Caco-2 (cell line): ENCODE measurements at regions not wholly inside any gene's neighbourhood (a gene's known extent, or its start where the extent isn't known, plus 50 kb on each side); places are given as distances from the start of the nearest gene placed in this dataset.

Experiments used
- BruUV-seq: library from RNA; stranded (reverse); fragments of 400-500 nt; replicated peaks from 2 replicates; lab custom pipeline; 2021; lab: Mats Ljungman, UMichigan
- CTCF ChIA-PET: fragments of 300-600 bp; sonication (Branson Sonifier 250); formaldehyde crosslinking; loops from one replicate; lab custom pipeline; 2022; ENCODE audit warnings: antibody characterized with exemption; lab: Charles Lee
- POLR2A ChIA-PET: fragments of 300-600 bp; sonication (Branson Sonifier 250); formaldehyde crosslinking; loops from one replicate; lab custom pipeline; 2022; ENCODE audit warnings: antibody characterized with exemption; lab: Charles Lee
- DNase-seq, 2 experiments: peaks; one replicate each; pipeline versions ENCODE4 v3.0.0 to v3.0.0-alpha.2; 2020 to 2022
- H3K27me3 ChIP-seq: replicated peaks from 2 replicates; pipeline ENCODE4 v1.6.0; 2011; ENCODE audit warnings: low read length; ENCODE audit not compliant: control insufficient read depth, insufficient read depth
- H3K36me3 ChIP-seq: 2 replicates; pipeline ENCODE4 v1.5.1; 2011; ENCODE audit warnings: low read length; ENCODE audit not compliant: control insufficient read depth, insufficient read depth
- H3K4me1 ChIP-seq: fragments of 250-450 bp; sonication (Bioruptor Pico); 2 replicates; pipeline ENCODE4 v1.5.1; 2020; ENCODE audit warnings: mild to moderate bottlenecking
- H3K4me3 ChIP-seq: 2 replicates; pipeline ENCODE4 v1.5.1; 2011; ENCODE audit warnings: low read depth, mild to moderate bottlenecking, control low read depth, low read length
- H3K9me3 ChIP-seq: fragments of 250-450 bp; sonication (Bioruptor Pico); 2 replicates; pipeline ENCODE4 v1.5.1; 2020; ENCODE audit warnings: mild to moderate bottlenecking, moderate library complexity
- H3K27ac Mint-ChIP-seq: one replicate; pipeline ENCODE4 v1.8.0; 2022; ENCODE audit warnings: mixed read lengths; ENCODE audit not compliant: unreplicated experiment
- H3K27me3 Mint-ChIP-seq: one replicate; pipeline ENCODE4 v1.8.0; 2022; ENCODE audit warnings: mixed read lengths; ENCODE audit not compliant: insufficient read depth, unreplicated experiment
- H3K36me3 Mint-ChIP-seq: one replicate; pipeline ENCODE4 v1.8.0; 2022; ENCODE audit warnings: mild to moderate bottlenecking, mixed read lengths; ENCODE audit not compliant: insufficient read depth, unreplicated experiment
- H3K4me1 Mint-ChIP-seq: one replicate; pipeline ENCODE4 v1.8.0; 2022; ENCODE audit warnings: low read depth, mixed read lengths; ENCODE audit not compliant: unreplicated experiment
- H3K4me3 Mint-ChIP-seq: one replicate; pipeline ENCODE4 v1.8.0; 2022; ENCODE audit warnings: mild to moderate bottlenecking, moderate library complexity, mixed read lengths; ENCODE audit not compliant: unreplicated experiment
- H3K9me3 Mint-ChIP-seq: one replicate; pipeline ENCODE4 v1.8.0; 2022; ENCODE audit warnings: mixed read lengths; ENCODE audit not compliant: unreplicated experiment
- CTCF ChIP-seq, 2 experiments: fragments of 200-600 bp in 1 of 2; IDR thresholded peaks; 1 replicate in 1 of 2; 2 replicates in 1 of 2; pipeline versions ENCODE4 v1.5.1 to v1.8.0; 2011 to 2022; ENCODE audit warnings: antibody characterized with exemption in 1 of 2, control low read depth in 1 of 2, inconsistent platforms in 1 of 2, low read depth in 1 of 2, low read length in 1 of 2, mild to moderate bottlenecking in 1 of 2, moderate library complexity in 1 of 2; ENCODE audit not compliant: insufficient read depth in 1 of 2, severe bottlenecking in 1 of 2, unreplicated experiment in 1 of 2
- intact Hi-C: fragments of 100-400 bp; cut with micrococcal nuclease; formaldehyde crosslinking; loops from one replicate; pipeline ENCODE4 v1.10.0; 2022; ENCODE audit not compliant: unreplicated experiment

DNA sequence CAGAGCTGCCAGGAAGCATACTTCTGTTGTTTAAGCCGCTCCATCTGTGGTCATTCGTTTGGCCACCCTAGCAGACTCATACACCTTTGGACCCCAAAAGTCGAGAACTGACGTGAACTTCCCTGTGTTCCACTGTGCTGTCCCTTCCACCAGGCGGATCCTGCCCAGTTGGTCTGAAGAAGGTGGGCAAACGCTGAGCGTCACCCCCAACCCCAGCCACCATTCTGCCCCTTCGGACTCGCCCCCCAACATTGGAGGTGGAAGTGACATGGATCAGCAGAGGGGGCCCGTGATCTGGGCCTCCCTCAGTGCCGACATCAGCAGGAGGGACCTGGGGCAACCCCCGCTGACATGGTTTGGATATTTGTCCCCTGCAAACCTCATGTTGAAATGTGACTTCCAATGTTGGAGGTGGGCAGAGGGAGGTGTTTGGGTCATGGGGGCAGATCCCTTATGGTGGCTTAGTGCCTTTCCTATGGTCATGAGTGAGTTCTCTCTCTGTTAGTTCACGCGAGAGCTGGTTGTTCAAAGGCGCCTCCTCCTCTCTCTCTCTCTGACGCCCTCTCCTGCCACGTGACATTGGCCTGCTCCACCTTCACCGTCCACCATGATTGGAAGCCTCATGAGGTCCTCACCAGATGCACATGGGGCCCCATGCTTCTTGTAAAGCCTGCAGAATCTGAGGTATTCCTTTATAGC lies 93.6 kb upstream of the ZNF507 start:
- ChIA-PET CTCF (no interaction called here), POLR2A (no interaction called here)
- no peak for TF ChIP-seq CTCF (IDR thresholded peaks at IDR 0.05; ENCODE audit: insufficient read depth in 1 of 2, low read depth in 1 of 2, low read length in 1 of 2, severe bottlenecking in 1 of 2, unreplicated experiment in 1 of 2)
- H3K27ac Mint-ChIP-seq, result no peak overlapping the region
- H3K36me3 ChIP-seq, result no peaks in the 10 kb centered on the region
- H3K4me3 ChIP-seq, result no peak overlapping the region
- BruUV-seq, result no TSS peak
- no peaks in the 10 kb centered on the region for H3K4me1 ChIP-seq
- DNase-seq, result no peak
- H3K27me3 ChIP-seq, result peaks cover 1% of the 10 kb centered on the region; the same call in 1 of the 2 replicates
- peaks cover 16% of the 10 kb centered on the region for H3K27me3 Mint-ChIP-seq
- no peak overlapping the region for H3K4me3 Mint-ChIP-seq
- H3K9me3 Mint-ChIP-seq, result no peaks in the 10 kb centered on the region
- H3K4me1 Mint-ChIP-seq, result no peaks in the 10 kb centered on the region
- H3K9me3 ChIP-seq, result no peaks in the 10 kb centered on the region
- intact Hi-C loops, result no loop called here
- peaks cover 6% of the 10 kb centered on the region for H3K36me3 Mint-ChIP-seq

DNA sequence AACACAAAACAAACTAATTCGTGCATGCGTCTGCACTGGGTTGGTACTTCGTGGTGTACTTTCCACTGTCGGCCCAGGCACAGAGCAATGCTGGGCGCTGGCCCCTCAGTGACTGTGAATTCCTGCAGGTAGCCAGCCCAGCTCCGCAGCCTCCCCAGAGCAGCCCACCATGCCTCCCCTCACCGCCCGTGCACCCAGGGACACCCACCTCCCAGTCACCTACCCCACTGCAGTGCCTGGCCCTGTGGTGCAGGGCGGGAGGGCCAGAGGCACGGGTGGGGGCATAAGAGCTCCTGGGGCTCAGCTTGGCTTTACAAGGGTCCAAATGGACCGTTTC lies 93.1 kb upstream of the ZNF507 start:
- no TSS peak for BruUV-seq
- Mint-ChIP-seq H3K4me1 (no peaks in the 10 kb centered on the region), H3K27ac (no peak overlapping the region), H3K9me3 (no peaks in the 10 kb centered on the region), H3K36me3 (peaks cover 6% of the 10 kb centered on the region), H3K4me3 (no peak overlapping the region), H3K27me3 (peaks cover 19% of the 10 kb centered on the region)
- intact Hi-C loops, result no loop called here
- DNase-seq, result no peak
- no peaks in the 10 kb centered on the region for H3K36me3 ChIP-seq
- H3K4me1 ChIP-seq, result no peaks in the 10 kb centered on the region
- no peak overlapping the region for H3K4me3 ChIP-seq
- ChIA-PET POLR2A (no interaction called here), CTCF (no interaction called here)
- H3K27me3 ChIP-seq, result peaks cover 1% of the 10 kb centered on the region; the same call in 1 of the 2 replicates
- TF ChIP-seq CTCF (IDR thresholded peaks at IDR 0.05; ENCODE audit: insufficient read depth in 1 of 2, low read depth in 1 of 2, low read length in 1 of 2, severe bottlenecking in 1 of 2, unreplicated experiment in 1 of 2), result no peak
- no peaks in the 10 kb centered on the region for H3K9me3 ChIP-seq

DNA sequence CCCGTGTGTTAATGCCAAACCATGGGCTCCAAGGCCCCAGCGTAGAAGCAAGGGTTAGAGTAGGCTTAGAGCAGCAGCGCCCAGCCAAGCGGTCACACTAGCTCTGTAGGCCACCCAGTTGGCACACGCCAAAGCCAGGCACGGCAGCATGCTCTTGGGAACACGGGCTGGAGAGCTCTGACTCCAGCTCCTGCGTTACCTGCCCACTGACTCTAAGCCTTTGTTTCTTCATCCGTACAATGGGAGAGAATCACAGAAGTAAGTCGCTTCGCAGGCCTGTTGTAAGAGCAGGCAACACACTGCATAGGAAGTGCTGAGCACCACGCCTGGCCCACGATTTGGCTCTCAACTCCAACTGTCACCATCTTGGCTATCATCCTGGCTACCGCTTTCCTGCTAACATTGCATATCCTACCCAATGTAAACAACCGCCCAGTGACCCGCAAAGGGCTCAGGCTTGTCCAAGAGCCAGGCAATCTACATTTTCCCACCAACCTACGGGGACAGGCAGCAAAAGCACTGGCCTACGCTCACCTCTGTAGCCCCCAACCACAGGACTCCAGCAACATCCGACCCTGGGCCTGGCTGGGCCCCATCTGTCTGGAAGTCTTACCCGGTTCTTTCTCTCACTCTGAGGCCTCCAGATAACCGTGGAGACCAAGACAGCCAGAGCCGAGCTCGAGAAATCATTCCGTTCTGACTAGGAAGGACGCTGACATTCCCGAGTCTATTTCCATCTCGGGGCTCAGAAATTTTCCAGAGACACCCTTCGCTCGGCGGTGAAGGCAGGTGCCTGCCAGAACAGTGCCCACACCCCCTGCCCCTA lies 91.5 kb upstream of the ZNF507 start:
- H3K9me3 Mint-ChIP-seq, result no peaks in the 10 kb centered on the region
- Histone ChIP-seq H3K36me3 (no peaks in the 10 kb centered on the region), H3K27me3 (peaks cover 1% of the 10 kb centered on the region; the same call in 1 of the 2 replicates), H3K4me3 (no peak overlapping the region), H3K9me3 (no peaks in the 10 kb centered on the region), H3K4me1 (no peaks in the 10 kb centered on the region)
- H3K27ac Mint-ChIP-seq, result no peak overlapping the region
- intact Hi-C loops, result no loop called here
- no peaks in the 10 kb centered on the region for H3K4me1 Mint-ChIP-seq
- BruUV-seq, result no TSS peak
- H3K27me3 Mint-ChIP-seq, result peaks cover 19% of the 10 kb centered on the region
- no peak overlapping the region for H3K4me3 Mint-ChIP-seq
- no peak for TF ChIP-seq CTCF (IDR thresholded peaks at IDR 0.05; ENCODE audit: insufficient read depth in 1 of 2, low read depth in 1 of 2, low read length in 1 of 2, severe bottlenecking in 1 of 2, unreplicated experiment in 1 of 2)
- ChIA-PET POLR2A (no interaction called here), CTCF (no interaction called here)
- H3K36me3 Mint-ChIP-seq, result peaks cover 6% of the 10 kb centered on the region
- no peak for DNase-seq
